ENCODE measurements at regions not wholly inside any gene's neighbourhood (a gene's known extent, or its start where the extent isn't known, plus 50 kb on each side); places are given as distances from the start of the nearest gene placed in this dataset.
A peak's percentile ranks its signal among the peaks of the same experiment; 100 is the strongest.

- Histone ChIP-seq H2BK20ac (ENCODE audit: low read depth, low read length, poor library complexity, severe bottlenecking) (no peak overlapping the region), H3K27me3 (ENCODE audit: insufficient read depth, low read length) (no peaks in the 10 kb centered on the region), H3K23ac (ENCODE audit: insufficient read length, low read depth, low read length) (no peak overlapping the region), H3K79me1 (ENCODE audit: insufficient read depth, low read depth, low read length, poor library complexity, severe bottlenecking) (no peaks in the 10 kb centered on the region), H2BK5ac (ENCODE audit: insufficient read length, low read length) (no peak overlapping the region), H3K23me2 (ENCODE audit: insufficient read length, low read depth, low read length, poor library complexity, severe bottlenecking) (no peaks in the 10 kb centered on the region), H4K20me1 (ENCODE audit: control insufficient read depth, insufficient read depth, insufficient read length) (no peaks in the 10 kb centered on the region), H4K8ac (replicated peaks; ENCODE audit: insufficient read length, low read depth, low read length) (no peak overlapping the region), H3K14ac (ENCODE audit: insufficient read depth, low read length) (no peak overlapping the region), H3K9ac (ENCODE audit: extremely low read depth, insufficient read length, low read length) (no peak overlapping the region), H3K4me1 (ENCODE audit: insufficient read depth, low read length) (no peaks in the 10 kb centered on the region), H2AK5ac (ENCODE audit: insufficient read length, low read length) (no peak overlapping the region), H4K5ac (ENCODE audit: insufficient read length, low read depth, low read length) (no peak overlapping the region), H2BK12ac (ENCODE audit: insufficient read length, low read depth, low read length) (no peak overlapping the region), H2AFZ (ENCODE audit: low read length) (no peak overlapping the region), H3K9me3 (ENCODE audit: control insufficient read depth, low read depth, low read length) (no peaks in the 10 kb centered on the region), H3K79me2 (ENCODE audit: insufficient read depth, low read length) (no peaks in the 10 kb centered on the region), H3K4me2 (ENCODE audit: insufficient read depth, insufficient read length, low read length) (no peak overlapping the region), H2BK15ac (ENCODE audit: low read depth, low read length) (no peak overlapping the region), H3K4ac (ENCODE audit: low read depth, low read length) (no peak overlapping the region), H3K27ac (ENCODE audit: insufficient read length, low read depth, low read length) (no peak overlapping the region), H3K18ac (ENCODE audit: insufficient read length, low read depth, low read length) (no peak overlapping the region), H4K91ac (ENCODE audit: insufficient read length, low read depth, low read length) (no peak overlapping the region), H2BK120ac (ENCODE audit: low read depth, low read length, poor library complexity, severe bottlenecking) (no peak overlapping the region), H3T11ph (ENCODE audit: low read length) (no peak overlapping the region), H3K56ac (ENCODE audit: insufficient read length, low read depth, low read length) (no peak overlapping the region)
- Mint-ChIP-seq H3K36me3 (ENCODE audit: insufficient read depth in 1 of 3, low read depth in 3 of 3) (peaks cover 0 to 14% (median 5%) of the 10 kb centered on the region in 3 experiments; a peak in 4 of 7 replicates), H3K9me3 (peaks cover 14 to 16% of the 10 kb centered on the region in 2 experiments), H3K4me3 (no peak overlapping the region), H3K27me3 (ENCODE audit: low read depth) (peaks cover 8% of the 10 kb centered on the region), H3K27ac (peak overlapping the region in 1 of 3 experiments; percentile 75; a peak in 3 of 7 replicates), H3K4me1 (peaks cover 20 to 31% of the 10 kb centered on the region in 2 experiments)
- WGBS (ENCODE audit: extremely low coverage, insufficient read length, low lambda C conversion rate): no CpG with 5 or more reads among the region's 10 CpGs
- no peak for DNase-seq
- TF ChIP-seq, protein P1, sequence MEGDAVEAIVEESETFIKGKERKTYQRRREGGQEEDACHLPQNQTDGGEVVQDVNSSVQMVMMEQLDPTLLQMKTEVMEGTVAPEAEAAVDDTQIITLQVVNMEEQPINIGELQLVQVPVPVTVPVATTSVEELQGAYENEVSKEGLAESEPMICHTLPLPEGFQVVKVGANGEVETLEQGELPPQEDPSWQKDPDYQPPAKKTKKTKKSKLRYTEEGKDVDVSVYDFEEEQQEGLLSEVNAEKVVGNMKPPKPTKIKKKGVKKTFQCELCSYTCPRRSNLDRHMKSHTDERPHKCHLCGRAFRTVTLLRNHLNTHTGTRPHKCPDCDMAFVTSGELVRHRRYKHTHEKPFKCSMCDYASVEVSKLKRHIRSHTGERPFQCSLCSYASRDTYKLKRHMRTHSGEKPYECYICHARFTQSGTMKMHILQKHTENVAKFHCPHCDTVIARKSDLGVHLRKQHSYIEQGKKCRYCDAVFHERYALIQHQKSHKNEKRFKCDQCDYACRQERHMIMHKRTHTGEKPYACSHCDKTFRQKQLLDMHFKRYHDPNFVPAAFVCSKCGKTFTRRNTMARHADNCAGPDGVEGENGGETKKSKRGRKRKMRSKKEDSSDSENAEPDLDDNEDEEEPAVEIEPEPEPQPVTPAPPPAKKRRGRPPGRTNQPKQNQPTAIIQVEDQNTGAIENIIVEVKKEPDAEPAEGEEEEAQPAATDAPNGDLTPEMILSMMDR (conservative IDR thresholded peaks at IDR 0.05): no peak
Measured at GRCh38 chr20:57922706-57923105, 212.9 kb upstream of the PMEPA1 start.
